K562 (cell line): ENCODE measurements at regions not wholly inside any gene's neighbourhood (a gene's known extent, or its start where the extent isn't known, plus 50 kb on each side); places are given as distances from the start of the nearest gene placed in this dataset.

Experiments
- CHD1 ChIP-seq: fragments of 200-600 bp; sonication (generic); IDR thresholded peaks from one replicate; pipeline ENCODE4 v1.6.1; 2012; ENCODE audit warnings: mild to moderate bottlenecking, moderate library complexity, low read length, inconsistent platforms
- ETV1 ChIP-seq: fragments of 450-650 bp; conservative IDR thresholded peaks from 2 replicates; pipeline ENCODE4 v1.6.1; 2016; ENCODE audit warnings: missing genetic modification characterization, control low read depth, low read depth, missing compliant biosample characterization
- FOXA1 ChIP-seq: fragments of 450-650 bp; IDR thresholded peaks from 2 replicates; pipeline ENCODE4 v1.6.1; 2016; ENCODE audit warnings: mild to moderate bottlenecking, borderline replicate concordance
- HCFC1 ChIP-seq: IDR thresholded peaks from 2 replicates; pipeline ENCODE4 v1.6.1; 2012; ENCODE audit warnings: low read depth, low read length, improper control_type of control experiment
- HMG20A ChIP-seq: fragments of 450-650 bp; formaldehyde crosslinking; conservative IDR thresholded peaks from 2 replicates; pipeline ENCODE4 v1.4.0; 2020; ENCODE audit warnings: mild to moderate bottlenecking, mixed read lengths
- MCM3 ChIP-seq: fragments of 450-650 bp; IDR thresholded peaks from 2 replicates; pipeline ENCODE4 v1.6.1; 2016
- PHF8 ChIP-seq: fragments of 200-600 bp; sonication (generic); IDR thresholded peaks from 2 replicates; pipeline ENCODE4 v1.6.1; 2012; ENCODE audit warnings: mixed run types, mild to moderate bottlenecking, inconsistent platforms, low read length, moderate library complexity, borderline replicate concordance
- POLR2A ChIP-seq: fragments of 450-650 bp; conservative IDR thresholded peaks from 2 replicates; pipeline ENCODE4 v1.6.1; 2016
- POLR2AphosphoS5 ChIP-seq: IDR thresholded peaks from 2 replicates; pipeline ENCODE4 v1.6.1; 2011; ENCODE audit warnings: mild to moderate bottlenecking, low read depth, low read length, moderate library complexity; ENCODE audit not compliant: control insufficient read depth, insufficient read depth
- YY1 ChIP-seq, 3 experiments: IDR thresholded peaks; 2 replicates each; pipeline ENCODE4 v1.6.1; 2011; ENCODE audit warnings: low read length in 2 of 3, mild to moderate bottlenecking in 2 of 3, moderate library complexity in 2 of 3, borderline replicate concordance in 1 of 3, control low read depth in 1 of 3, low read depth in 1 of 3; ENCODE audit not compliant: insufficient read depth in 3 of 3, insufficient replicate concordance in 2 of 3, control insufficient read depth in 1 of 3, insufficient read length in 1 of 3; ENCODE audit errors: extremely low read depth in 1 of 3
- ZNF143 ChIP-seq: sonication (generic); formaldehyde crosslinking; IDR thresholded peaks from 2 replicates; pipeline ENCODE4 v1.9.0; 2022; ENCODE audit warnings: mild to moderate bottlenecking, missing genetic modification reagents
- TF ChIP-seq, protein P1 (sequence below), 3 experiments: IDR thresholded peaks in 2 of 3; conservative IDR thresholded peaks in 1 of 3; 2 replicates each; pipeline ENCODE4 v1.5.1; 2011 to 2012; ENCODE audit warnings: low read length in 3 of 3, mild to moderate bottlenecking in 3 of 3, control low read depth in 2 of 3, improper control_type of control experiment in 1 of 3, inconsistent platforms in 1 of 3, low read depth in 1 of 3, mixed read lengths in 1 of 3, moderate library complexity in 1 of 3; ENCODE audit not compliant: insufficient read depth in 2 of 3
- TF ChIP-seq, protein P2 (sequence below): fragments of 250-450 bp; sonication (Bioruptor Pico); IDR thresholded peaks from 2 replicates; pipeline ENCODE4 v1.5.0; 2020; ENCODE audit warnings: mild to moderate bottlenecking, borderline replicate concordance

DNA sequence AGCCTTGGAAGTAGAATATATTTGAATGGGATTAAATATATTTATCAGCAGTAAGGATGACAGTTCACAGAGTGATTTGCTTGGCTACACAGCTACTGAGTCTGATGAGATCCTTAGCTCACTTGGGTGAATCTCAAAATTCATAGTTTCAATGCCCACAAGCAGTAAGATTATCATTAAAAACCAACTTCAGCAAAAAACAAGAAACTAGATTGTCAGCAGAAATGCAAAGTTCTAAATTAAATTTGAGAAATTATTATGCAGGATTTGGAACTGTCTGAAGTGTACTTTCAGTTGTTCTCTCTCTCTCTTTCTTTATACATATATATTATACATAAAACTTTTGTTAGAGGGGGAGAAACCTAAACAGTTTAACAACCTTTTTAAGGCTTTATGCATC is 288.8 kb upstream of the SASH1 start:
- TF ChIP-seq, protein P1, sequence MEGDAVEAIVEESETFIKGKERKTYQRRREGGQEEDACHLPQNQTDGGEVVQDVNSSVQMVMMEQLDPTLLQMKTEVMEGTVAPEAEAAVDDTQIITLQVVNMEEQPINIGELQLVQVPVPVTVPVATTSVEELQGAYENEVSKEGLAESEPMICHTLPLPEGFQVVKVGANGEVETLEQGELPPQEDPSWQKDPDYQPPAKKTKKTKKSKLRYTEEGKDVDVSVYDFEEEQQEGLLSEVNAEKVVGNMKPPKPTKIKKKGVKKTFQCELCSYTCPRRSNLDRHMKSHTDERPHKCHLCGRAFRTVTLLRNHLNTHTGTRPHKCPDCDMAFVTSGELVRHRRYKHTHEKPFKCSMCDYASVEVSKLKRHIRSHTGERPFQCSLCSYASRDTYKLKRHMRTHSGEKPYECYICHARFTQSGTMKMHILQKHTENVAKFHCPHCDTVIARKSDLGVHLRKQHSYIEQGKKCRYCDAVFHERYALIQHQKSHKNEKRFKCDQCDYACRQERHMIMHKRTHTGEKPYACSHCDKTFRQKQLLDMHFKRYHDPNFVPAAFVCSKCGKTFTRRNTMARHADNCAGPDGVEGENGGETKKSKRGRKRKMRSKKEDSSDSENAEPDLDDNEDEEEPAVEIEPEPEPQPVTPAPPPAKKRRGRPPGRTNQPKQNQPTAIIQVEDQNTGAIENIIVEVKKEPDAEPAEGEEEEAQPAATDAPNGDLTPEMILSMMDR (IDR thresholded peaks at IDR 0.05 in 2 of 3, conservative IDR thresholded peaks at IDR 0.05 in 1 of 3; ENCODE audit: insufficient read depth in 2 of 3, low read depth in 1 of 3, low read length in 3 of 3), result no peak
- TF ChIP-seq, protein P2, sequence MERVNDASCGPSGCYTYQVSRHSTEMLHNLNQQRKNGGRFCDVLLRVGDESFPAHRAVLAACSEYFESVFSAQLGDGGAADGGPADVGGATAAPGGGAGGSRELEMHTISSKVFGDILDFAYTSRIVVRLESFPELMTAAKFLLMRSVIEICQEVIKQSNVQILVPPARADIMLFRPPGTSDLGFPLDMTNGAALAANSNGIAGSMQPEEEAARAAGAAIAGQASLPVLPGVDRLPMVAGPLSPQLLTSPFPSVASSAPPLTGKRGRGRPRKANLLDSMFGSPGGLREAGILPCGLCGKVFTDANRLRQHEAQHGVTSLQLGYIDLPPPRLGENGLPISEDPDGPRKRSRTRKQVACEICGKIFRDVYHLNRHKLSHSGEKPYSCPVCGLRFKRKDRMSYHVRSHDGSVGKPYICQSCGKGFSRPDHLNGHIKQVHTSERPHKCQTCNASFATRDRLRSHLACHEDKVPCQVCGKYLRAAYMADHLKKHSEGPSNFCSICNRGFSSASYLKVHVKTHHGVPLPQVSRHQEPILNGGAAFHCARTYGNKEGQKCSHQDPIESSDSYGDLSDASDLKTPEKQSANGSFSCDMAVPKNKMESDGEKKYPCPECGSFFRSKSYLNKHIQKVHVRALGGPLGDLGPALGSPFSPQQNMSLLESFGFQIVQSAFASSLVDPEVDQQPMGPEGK, result no peak
- TF ChIP-seq POLR2A (no peak), YY1 (IDR thresholded peaks at IDR 0.05; ENCODE audit: borderline replicate concordance in 1 of 3, control insufficient read depth in 1 of 3, extremely low read depth in 1 of 3, insufficient read depth in 3 of 3, insufficient read length in 1 of 3, insufficient replicate concordance in 2 of 3, low read depth in 1 of 3, low read length in 2 of 3) (no peak), FOXA1 (no peak), PHF8 (no peak), ETV1 (tag) (no peak), CHD1 (no peak), HMG20A (CRISPR knock-in tag) (no peak), ZNF143 (CRISPR knock-in tag) (no peak), POLR2AphosphoS5 (no peak), HCFC1 (no peak), MCM3 (no peak)
